ENCODE measurements at regions not wholly inside any gene's neighbourhood (a gene's known extent, or its start where the extent isn't known, plus 50 kb on each side); places are given as distances from the start of the nearest gene placed in this dataset.

DNA sequence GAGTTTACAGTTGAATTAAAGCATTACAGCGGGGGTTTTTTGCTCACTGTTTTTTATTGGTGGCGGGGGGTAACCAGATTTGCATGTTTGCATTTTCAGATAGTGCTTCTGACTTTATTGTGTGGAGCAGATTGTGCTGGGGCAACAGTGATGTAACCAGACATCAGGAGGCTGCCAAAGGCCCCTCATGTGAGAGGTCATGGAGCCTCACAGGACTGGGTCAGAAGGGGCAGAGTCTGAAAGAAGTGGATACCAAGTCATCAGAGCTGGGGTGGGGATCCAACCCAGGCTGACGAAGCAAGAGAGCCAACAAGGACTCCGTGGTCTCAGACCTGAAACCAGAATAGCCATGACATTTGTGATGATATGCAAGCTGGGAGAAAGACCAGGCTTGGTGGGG is 259.4 kb upstream of the TAS2R1 start:
- Histone ChIP-seq H4K8ac (ENCODE audit: extremely low read depth, insufficient read depth, low read length) (no peak overlapping the region), H3K18ac (ENCODE audit: extremely low read depth, low read length) (no peak overlapping the region; the same call in 1 of the 2 replicates), H4K91ac (replicated peaks; ENCODE audit: insufficient read length, low read length) (no peak overlapping the region), H3K9me3 (ENCODE audit: insufficient read depth in 2 of 2, low read depth in 1 of 2, low read length in 1 of 2) (no peaks in the 10 kb centered on the region), H3K56ac (replicated peaks; ENCODE audit: insufficient read length, low read depth, low read length) (no peak overlapping the region), H2BK15ac (ENCODE audit: low read length) (no peak overlapping the region), H3K23me2 (ENCODE audit: low read depth, low read length) (no peaks in the 10 kb centered on the region; the same call in 1 of the 2 replicates), H3K4me1 (replicated peaks in 1 of 4; ENCODE audit: control insufficient read depth in 3 of 4, insufficient read depth in 4 of 4, low read length in 3 of 4) (peaks cover 0 to 4% (median 0%) of the 10 kb centered on the region in 4 experiments; a peak in 2 of 7 replicates), H3K27me3 (replicated peaks in 1 of 4; ENCODE audit: control insufficient read depth in 3 of 4, extremely low read depth in 1 of 4, insufficient read depth in 3 of 4, low read length in 3 of 4) (no peaks in the 10 kb centered on the region), H3K36me3 (ENCODE audit: control insufficient read depth in 2 of 4, insufficient read depth in 4 of 4, low read length in 3 of 4) (no peaks in the 10 kb centered on the region), H2AFZ (ENCODE audit: low read length) (no peak overlapping the region), H4K20me1 (replicated peaks in 1 of 2; ENCODE audit: control insufficient read depth in 1 of 2, insufficient read depth in 2 of 2, low read length in 2 of 2) (no peaks in the 10 kb centered on the region), H3K9ac (replicated peaks in 1 of 4; ENCODE audit: extremely low read depth in 1 of 4, low read depth in 3 of 4, low read length in 3 of 4) (no peak overlapping the region), H3K79me1 (ENCODE audit: low read depth, low read length) (no peaks in the 10 kb centered on the region), H2BK120ac (replicated peaks; ENCODE audit: low read depth, low read length) (no peak overlapping the region), H3K4ac (replicated peaks; ENCODE audit: insufficient read length, low read depth, low read length) (no peak overlapping the region), H3K79me2 (ENCODE audit: control insufficient read depth in 1 of 2, insufficient read depth in 2 of 2, low read length in 2 of 2) (no peaks in the 10 kb centered on the region), H3K23ac (ENCODE audit: insufficient read length) (no peak overlapping the region), H3K27ac (ENCODE audit: low read depth, low read length) (no peak overlapping the region), H2AK5ac (ENCODE audit: low read depth, low read length) (no peak overlapping the region), H2BK20ac (ENCODE audit: low read length) (no peak overlapping the region), H4K5ac (ENCODE audit: insufficient read length, low read depth, low read length) (no peak overlapping the region), H2BK12ac (ENCODE audit: low read depth, low read length) (no peak overlapping the region), H2BK5ac (ENCODE audit: low read depth, low read length) (no peak overlapping the region), H3K4me2 (ENCODE audit: insufficient read depth in 1 of 2, low read depth in 2 of 2, low read length in 2 of 2) (no peak overlapping the region), H3K4me3 (ENCODE audit: extremely low read depth in 1 of 4, insufficient read depth in 2 of 4, low read depth in 3 of 4, low read length in 4 of 4) (no peak overlapping the region), H3K14ac (ENCODE audit: insufficient read length) (no peak overlapping the region)
- no peak for FAIRE-seq
- ChIA-PET POLR2A (ENCODE audit: partially characterized antibody) (no interaction called here), CTCF (ENCODE audit: partially characterized antibody) (interaction anchor here (0.9 to 1.9 kb wide), 6 partner anchors 9 to 312 kb away, joined by 3 to 9 read pairs (median 5); no protein-coding TSS in a partner anchor)
- DNase-seq (ENCODE audit: low read depth in 1 of 2, low spot score in 2 of 2): no peak
- WGBS, 2 experiments (ENCODE audit: extremely low coverage in 1 of 2, insufficient coverage in 1 of 2, insufficient read length in 1 of 2, insufficient replicate concordance in 2 of 2, low coverage in 1 of 2, low lambda C conversion rate in 2 of 2, missing lambda C conversion rate in 1 of 2): 84% methylated on average over 4 of the region's 4 CpGs; no CpG with 5 or more reads in 1 of the 2 experiments
- TF ChIP-seq POLR2A (IDR thresholded peaks at IDR 0.05; ENCODE audit: control extremely low read depth in 1 of 2, low read depth in 2 of 2, low read length in 2 of 2): no peak
- no peak for TF ChIP-seq PHF8 (conservative IDR thresholded peaks at IDR 0.05; ENCODE audit: low read depth, low read length)
- no peak for TF ChIP-seq KDM4A (IDR thresholded peaks at IDR 0.05; ENCODE audit: low read depth, low read length, severe bottlenecking)
- TF ChIP-seq HDAC6 (IDR thresholded peaks at IDR 0.05; ENCODE audit: low read depth, low read length): no peak
- TF ChIP-seq SUZ12 (IDR thresholded peaks at IDR 0.05; ENCODE audit: low read length): no peak
- no peak for TF ChIP-seq SP1 (IDR thresholded peaks at IDR 0.05; ENCODE audit: low read depth, low read length)
- TF ChIP-seq POLR2AphosphoS5 (IDR thresholded peaks at IDR 0.05; ENCODE audit: low read depth, low read length): no peak
- no peak for TF ChIP-seq EP300 (IDR thresholded peaks at IDR 0.05; ENCODE audit: borderline replicate concordance in 1 of 2, low read depth in 2 of 2, low read length in 2 of 2)
- TF ChIP-seq POU5F1 (IDR thresholded peaks at IDR 0.05; ENCODE audit: low read depth, low read length): no peak
- TF ChIP-seq GABPA (IDR thresholded peaks at IDR 0.05; ENCODE audit: borderline replicate concordance, insufficient read depth, low read length): no peak
- TF ChIP-seq TBP (IDR thresholded peaks at IDR 0.05; ENCODE audit: low read depth, low read length): no peak
- no peak for TF ChIP-seq CHD2 (IDR thresholded peaks at IDR 0.05; ENCODE audit: low read length)
- TF ChIP-seq, protein P1, sequence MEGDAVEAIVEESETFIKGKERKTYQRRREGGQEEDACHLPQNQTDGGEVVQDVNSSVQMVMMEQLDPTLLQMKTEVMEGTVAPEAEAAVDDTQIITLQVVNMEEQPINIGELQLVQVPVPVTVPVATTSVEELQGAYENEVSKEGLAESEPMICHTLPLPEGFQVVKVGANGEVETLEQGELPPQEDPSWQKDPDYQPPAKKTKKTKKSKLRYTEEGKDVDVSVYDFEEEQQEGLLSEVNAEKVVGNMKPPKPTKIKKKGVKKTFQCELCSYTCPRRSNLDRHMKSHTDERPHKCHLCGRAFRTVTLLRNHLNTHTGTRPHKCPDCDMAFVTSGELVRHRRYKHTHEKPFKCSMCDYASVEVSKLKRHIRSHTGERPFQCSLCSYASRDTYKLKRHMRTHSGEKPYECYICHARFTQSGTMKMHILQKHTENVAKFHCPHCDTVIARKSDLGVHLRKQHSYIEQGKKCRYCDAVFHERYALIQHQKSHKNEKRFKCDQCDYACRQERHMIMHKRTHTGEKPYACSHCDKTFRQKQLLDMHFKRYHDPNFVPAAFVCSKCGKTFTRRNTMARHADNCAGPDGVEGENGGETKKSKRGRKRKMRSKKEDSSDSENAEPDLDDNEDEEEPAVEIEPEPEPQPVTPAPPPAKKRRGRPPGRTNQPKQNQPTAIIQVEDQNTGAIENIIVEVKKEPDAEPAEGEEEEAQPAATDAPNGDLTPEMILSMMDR (IDR thresholded peaks at IDR 0.05; ENCODE audit: control extremely low read depth in 1 of 3, insufficient read depth in 1 of 3, low read depth in 1 of 3, low read length in 3 of 3): no peak
